GM23248 (cell line): ENCODE measurements at regions not wholly inside any gene's neighbourhood (a gene's known extent, or its start where the extent isn't known, plus 50 kb on each side); places are given as distances from the start of the nearest gene placed in this dataset.

Source experiments
- EZH2 ChIP-seq: fragments of 200-600 bp; sonication (generic); IDR thresholded peaks from 2 replicates; pipeline ENCODE4 v1.6.1; 2018; ENCODE audit warnings: antibody characterized with exemption, mild to moderate bottlenecking; ENCODE audit not compliant: insufficient read depth, poor library complexity, severe bottlenecking
- EZH2phosphoT487 ChIP-seq: fragments of 200-600 bp; sonication (generic); IDR thresholded peaks from 2 replicates; pipeline ENCODE4 v1.6.1; 2018; ENCODE audit warnings: antibody characterized with exemption, moderate library complexity, mild to moderate bottlenecking, low read depth; ENCODE audit not compliant: insufficient read depth

DNA sequence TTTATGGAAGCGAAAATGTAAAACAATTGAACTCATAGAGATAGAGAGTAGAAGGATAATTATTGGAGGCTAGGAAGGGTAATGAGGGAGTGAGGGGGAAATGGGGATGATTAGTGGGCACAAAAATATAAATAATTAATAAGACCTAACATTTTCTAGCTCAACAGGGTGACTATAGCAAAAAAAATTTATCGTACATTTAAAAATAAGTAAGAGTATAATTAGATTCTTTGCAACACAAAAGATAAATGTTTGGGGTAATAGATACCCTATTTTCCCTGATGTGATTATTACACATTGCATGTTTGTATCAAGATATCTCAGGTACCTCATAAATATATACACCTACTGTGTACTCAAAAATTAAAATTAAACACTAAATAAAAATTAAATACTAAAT lies 1070.0 kb downstream of the LRFN5 start:
- TF ChIP-seq EZH2 (no peak), EZH2phosphoT487 (no peak)
